Choroid plexus epithelial cell (primary cell): ENCODE measurements at regions not wholly inside any gene's neighbourhood (a gene's known extent, or its start where the extent isn't known, plus 50 kb on each side); places are given as distances from the start of the nearest gene placed in this dataset.
A peak's percentile ranks its signal among the peaks of the same experiment; 100 is the strongest.
"Not testable (repeated sequence)": the region's sequence is repeated elsewhere in the genome, so short reads cannot be mapped to it uniquely, and the experiment has no call there.

Source experiments
- DNase-seq: peaks from one replicate; pipeline ENCODE4 v3.0.0-alpha.2; 2010; ENCODE audit warnings: low read depth
- H3K4me3 ChIP-seq: 2 replicates; pipeline ENCODE4 v1.5.1; 2011; ENCODE audit warnings: low read depth, mild to moderate bottlenecking, control low read depth, low read length, moderate library complexity
- TF ChIP-seq, protein P1 (sequence below): conservative IDR thresholded peaks from 2 replicates; pipeline ENCODE4 v1.5.1; 2011; ENCODE audit warnings: low read depth, mild to moderate bottlenecking, control low read depth, inconsistent platforms, low read length, moderate library complexity

DNA sequence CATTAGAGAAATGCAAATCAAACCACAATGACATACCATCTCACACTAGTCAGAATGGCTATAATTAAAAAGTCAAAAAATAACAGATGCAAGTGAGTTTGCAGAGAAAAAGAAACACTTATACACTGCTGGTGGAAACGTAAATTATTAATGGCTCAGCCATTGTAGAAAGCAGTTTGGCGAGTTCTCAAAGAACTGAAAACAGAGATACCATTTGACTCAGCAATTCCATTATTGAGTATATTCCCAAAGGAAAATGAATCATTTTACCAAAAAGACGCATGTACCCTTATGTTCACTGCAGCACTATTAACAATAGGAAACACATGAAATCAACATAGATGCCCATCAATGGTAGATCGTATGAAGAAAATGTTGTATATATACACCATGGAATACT is 75.0 kb downstream of the NAA11 start:
- no peak overlapping the region for H3K4me3 ChIP-seq
- DNase-seq, result no peak
- TF ChIP-seq, protein P1, sequence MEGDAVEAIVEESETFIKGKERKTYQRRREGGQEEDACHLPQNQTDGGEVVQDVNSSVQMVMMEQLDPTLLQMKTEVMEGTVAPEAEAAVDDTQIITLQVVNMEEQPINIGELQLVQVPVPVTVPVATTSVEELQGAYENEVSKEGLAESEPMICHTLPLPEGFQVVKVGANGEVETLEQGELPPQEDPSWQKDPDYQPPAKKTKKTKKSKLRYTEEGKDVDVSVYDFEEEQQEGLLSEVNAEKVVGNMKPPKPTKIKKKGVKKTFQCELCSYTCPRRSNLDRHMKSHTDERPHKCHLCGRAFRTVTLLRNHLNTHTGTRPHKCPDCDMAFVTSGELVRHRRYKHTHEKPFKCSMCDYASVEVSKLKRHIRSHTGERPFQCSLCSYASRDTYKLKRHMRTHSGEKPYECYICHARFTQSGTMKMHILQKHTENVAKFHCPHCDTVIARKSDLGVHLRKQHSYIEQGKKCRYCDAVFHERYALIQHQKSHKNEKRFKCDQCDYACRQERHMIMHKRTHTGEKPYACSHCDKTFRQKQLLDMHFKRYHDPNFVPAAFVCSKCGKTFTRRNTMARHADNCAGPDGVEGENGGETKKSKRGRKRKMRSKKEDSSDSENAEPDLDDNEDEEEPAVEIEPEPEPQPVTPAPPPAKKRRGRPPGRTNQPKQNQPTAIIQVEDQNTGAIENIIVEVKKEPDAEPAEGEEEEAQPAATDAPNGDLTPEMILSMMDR, result no peak

DNA sequence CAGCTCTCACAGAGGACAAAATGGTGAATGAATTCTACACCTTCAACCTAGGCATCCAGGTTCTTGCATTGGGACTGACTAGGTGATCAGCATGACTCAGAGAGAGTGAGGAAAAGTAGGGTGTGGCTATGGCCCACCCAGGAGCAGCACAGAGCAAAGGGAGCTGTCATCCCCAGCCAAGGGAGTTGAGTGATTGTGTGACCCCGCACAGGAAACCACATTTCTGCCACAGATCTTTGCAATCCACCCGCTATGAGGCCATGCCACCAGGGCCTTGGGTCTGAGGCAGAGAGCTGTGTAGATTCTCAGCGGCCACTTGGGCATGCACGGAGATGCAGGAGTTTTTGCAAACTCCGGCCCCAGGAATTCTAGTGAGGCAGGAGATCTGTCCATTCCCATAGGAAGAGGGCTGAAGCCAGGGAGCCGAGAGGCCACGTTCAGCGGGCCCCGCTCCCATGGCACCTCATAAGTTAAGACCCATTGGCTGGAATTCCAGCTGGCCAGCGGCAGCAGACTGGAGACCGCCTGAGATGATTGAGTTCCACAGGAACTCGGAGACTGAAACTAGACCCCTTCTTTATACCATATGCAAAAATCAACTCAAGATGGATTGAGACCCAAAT is 75.9 kb downstream of the NAA11 start:
- H3K4me3 ChIP-seq, result no peak overlapping the region
- TF ChIP-seq, protein P1, result no peak

DNA sequence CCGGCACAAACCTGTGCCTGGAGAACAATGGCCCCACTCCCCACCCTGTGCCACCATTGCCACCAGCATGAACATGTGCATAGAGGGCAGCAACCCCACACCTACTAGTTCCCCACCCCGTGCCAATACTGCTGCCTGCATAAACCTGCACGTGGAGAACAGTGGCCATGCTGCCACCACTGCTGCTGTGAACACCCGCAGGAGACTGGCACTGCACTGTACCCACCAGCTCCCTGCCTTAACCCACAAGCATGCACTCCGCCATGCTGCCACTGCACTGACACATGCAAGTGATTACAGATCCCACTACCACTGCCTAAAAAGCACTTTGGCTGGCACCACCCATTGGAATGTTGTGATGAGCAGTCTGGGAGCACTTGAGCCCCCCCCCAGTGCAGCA is 77.3 kb downstream of the NAA11 start:
- TF ChIP-seq, protein P1, result no peak

More for the DNA sequence above, 75.9 kb downstream of the NAA11 start:
- DNase-seq, result no peak

GRCh38 chr4:79247695-79248394 is 78.0 kb downstream of the NAA11 start:
- TF ChIP-seq, protein P1, result no peak
- no peak for DNase-seq
- no peak overlapping the region for H3K4me3 ChIP-seq

More for the DNA sequence above, 77.3 kb downstream of the NAA11 start:
- H3K4me3 ChIP-seq, result no peak overlapping the region
- DNase-seq, result no peak

DNA sequence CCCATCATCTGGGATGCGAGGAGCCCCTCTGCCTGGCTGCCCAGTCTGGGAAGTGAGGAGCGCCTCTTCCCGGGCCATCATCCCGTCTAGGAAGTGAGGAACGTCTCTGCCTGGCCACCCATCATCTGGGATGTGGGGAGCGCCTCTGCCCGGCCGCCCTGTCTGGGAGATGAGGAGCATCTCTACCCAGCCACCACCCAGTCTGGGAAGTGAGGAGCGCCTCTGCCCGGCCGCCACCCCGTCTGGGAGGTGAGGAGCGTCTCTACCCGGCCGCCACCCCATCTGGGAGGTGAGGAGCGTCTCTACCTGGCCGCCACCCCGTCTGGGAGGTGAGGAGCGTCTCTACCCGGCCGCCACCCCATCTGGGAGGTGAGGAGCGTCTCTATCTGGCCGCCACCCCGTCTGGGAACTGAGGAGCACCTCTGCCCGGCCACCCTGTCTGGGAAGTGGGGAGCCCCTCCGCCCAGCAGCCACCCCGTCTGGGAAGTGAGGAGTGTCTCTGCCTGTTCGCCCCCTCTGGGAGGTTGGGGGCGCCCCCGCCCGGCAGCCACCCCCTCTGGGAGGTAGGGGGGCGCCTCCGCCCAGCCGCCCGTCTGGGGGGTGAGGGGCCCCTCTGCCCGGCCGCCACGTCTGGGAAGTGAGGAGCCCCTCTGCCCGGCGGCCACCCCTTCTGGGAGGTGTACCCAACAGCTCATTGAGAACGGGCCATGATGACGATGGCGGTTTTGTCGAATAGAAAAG is 80.5 kb downstream of the NAA11 start:
- DNase-seq, result not testable (repeated sequence)

GRCh38 chr4:79241846-79242245 is 84.0 kb downstream of the NAA11 start:
- TF ChIP-seq, protein P1, result peak; percentile 32
- no peak overlapping the region for H3K4me3 ChIP-seq
- DNase-seq, result peak; percentile 50

More for the DNA sequence above, 80.5 kb downstream of the NAA11 start:
- H3K4me3 ChIP-seq, result not testable (repeated sequence)

- TF ChIP-seq, protein P1, result no peak
- peak; percentile 4 for DNase-seq
- H3K4me3 ChIP-seq, result no peak overlapping the region
Measured at GRCh38 chr4:79237851-79238250, 88.0 kb downstream of the NAA11 start.
